Esophagus muscularis mucosa (tissue), 4 donors: ENCODE measurements at regions not wholly inside any gene's neighbourhood (a gene's known extent, or its start where the extent isn't known, plus 50 kb on each side); places are given as distances from the start of the nearest gene placed in this dataset.

Experiments
- DNase-seq: peaks from one replicate; pipeline ENCODE4 v3.0.0-alpha.2; 2017; ENCODE audit errors: extremely low spot score
- H3K27ac ChIP-seq, 4 donors: fragments of 200-600 bp; sonication (generic); replicated peaks in 1 of 4; 1 replicate in 3 of 4; 2 replicates in 1 of 4; pipeline ENCODE4 v1.5.1; 2016 to 2019; ENCODE audit warnings: mild to moderate bottlenecking in 1 of 4
- H3K27me3 ChIP-seq, 4 donors: fragments of 200-600 bp; sonication (generic); one replicate each; pipeline versions ENCODE4 v1.5.1 to v1.6.0; 2016 to 2019
- H3K36me3 ChIP-seq, 4 donors: fragments of 200-600 bp; sonication (generic); one replicate each; pipeline ENCODE4 v1.5.1; 2016 to 2019
- H3K4me1 ChIP-seq, 4 donors: fragments of 200-600 bp; sonication (generic); one replicate each; pipeline ENCODE4 v1.5.1; 2016 to 2019
- H3K4me3 ChIP-seq, 4 donors: fragments of 200-600 bp; sonication (generic); 1 replicate in 2 of 4; 2 replicates in 2 of 4; pipeline ENCODE4 v1.5.1; 2016 to 2019; ENCODE audit warnings: mild to moderate bottlenecking in 4 of 4, moderate library complexity in 1 of 4
- H3K9me3 ChIP-seq, 4 donors: fragments of 200-600 bp; sonication (generic); 1 replicate in 3 of 4; 2 replicates in 1 of 4; pipeline ENCODE4 v1.5.1; 2016 to 2019
- EP300 ChIP-seq: sonication (generic); formaldehyde crosslinking; IDR thresholded peaks from one replicate; pipeline ENCODE4 v1.6.1; 2017; ENCODE audit warnings: antibody characterized with exemption
- POLR2A ChIP-seq: fragments of 450-650 bp; IDR thresholded peaks from one replicate; pipeline ENCODE4 v1.6.1; 2017; ENCODE audit warnings: antibody characterized with exemption, moderate library complexity, mild to moderate bottlenecking, low read depth
- POLR2AphosphoS5 ChIP-seq, 2 donors: sonication (generic); formaldehyde crosslinking; IDR thresholded peaks; one replicate each; pipeline ENCODE4 v1.6.1; 2017; ENCODE audit warnings: antibody characterized with exemption in 2 of 2
- WGBS: methylation state at CpG from one replicate; pipeline ENCODE4 v1.1.5; 2018; 5-methylcytosine and 5-hydroxymethylcytosine counted together
- intact Hi-C: fragments of 100-400 bp; cut with DNase I; formaldehyde crosslinking; loops from one replicate; pipeline ENCODE4 v1.15.1; 2023
- TF ChIP-seq, protein P1 (sequence below), 3 experiments: fragments of 200-600 bp in 2 of 3; fragments of 450-650 bp in 1 of 3; sonication (generic) in 2 of 3; IDR thresholded peaks; one replicate each; pipeline ENCODE4 v1.5.1; 2017 to 2019; ENCODE audit warnings: antibody characterized with exemption in 3 of 3, mild to moderate bottlenecking in 2 of 3, moderate library complexity in 1 of 3

DNA sequence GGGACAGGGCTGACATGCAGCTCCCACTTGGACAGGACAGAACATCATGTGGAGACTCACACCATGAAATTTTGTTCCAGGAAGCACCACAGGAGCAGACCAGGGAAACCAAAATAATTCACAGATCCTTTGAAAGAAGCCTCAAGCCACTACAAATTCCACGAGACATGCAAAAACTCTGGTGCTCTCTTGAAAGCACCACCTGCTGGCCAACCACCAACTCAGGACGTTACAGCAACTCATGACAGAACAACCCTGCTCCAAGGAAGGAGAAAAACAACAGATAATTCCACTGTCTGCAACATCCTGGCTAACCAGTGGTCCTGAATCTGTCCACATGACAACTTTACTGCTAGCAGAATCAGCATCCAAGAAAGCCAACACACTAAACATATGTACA lies 516.0 kb downstream of the SPATA31D1 start:
- Histone ChIP-seq H3K36me3 (no peaks in the 10 kb centered on the region), H3K4me3 (no peak overlapping the region), H3K27me3 (no peaks in the 10 kb centered on the region), H3K4me1 (peaks cover 0 to under 1% (median 0%) of the 10 kb centered on the region in 4 donors), H3K9me3 (peaks cover 0 to 9% (median 6%) of the 10 kb centered on the region in 4 donors), H3K27ac (no peak overlapping the region)
- DNase-seq = no peak
- TF ChIP-seq POLR2A = no peak
- TF ChIP-seq EP300 = no peak
- TF ChIP-seq, protein P1, sequence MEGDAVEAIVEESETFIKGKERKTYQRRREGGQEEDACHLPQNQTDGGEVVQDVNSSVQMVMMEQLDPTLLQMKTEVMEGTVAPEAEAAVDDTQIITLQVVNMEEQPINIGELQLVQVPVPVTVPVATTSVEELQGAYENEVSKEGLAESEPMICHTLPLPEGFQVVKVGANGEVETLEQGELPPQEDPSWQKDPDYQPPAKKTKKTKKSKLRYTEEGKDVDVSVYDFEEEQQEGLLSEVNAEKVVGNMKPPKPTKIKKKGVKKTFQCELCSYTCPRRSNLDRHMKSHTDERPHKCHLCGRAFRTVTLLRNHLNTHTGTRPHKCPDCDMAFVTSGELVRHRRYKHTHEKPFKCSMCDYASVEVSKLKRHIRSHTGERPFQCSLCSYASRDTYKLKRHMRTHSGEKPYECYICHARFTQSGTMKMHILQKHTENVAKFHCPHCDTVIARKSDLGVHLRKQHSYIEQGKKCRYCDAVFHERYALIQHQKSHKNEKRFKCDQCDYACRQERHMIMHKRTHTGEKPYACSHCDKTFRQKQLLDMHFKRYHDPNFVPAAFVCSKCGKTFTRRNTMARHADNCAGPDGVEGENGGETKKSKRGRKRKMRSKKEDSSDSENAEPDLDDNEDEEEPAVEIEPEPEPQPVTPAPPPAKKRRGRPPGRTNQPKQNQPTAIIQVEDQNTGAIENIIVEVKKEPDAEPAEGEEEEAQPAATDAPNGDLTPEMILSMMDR (IDR thresholded peaks at IDR 0.05) = no peak
- TF ChIP-seq POLR2AphosphoS5 (IDR thresholded peaks at IDR 0.05) = no peak
- 88% methylated on average over 2 of the region's 2 CpGs for WGBS
- intact Hi-C loops = no loop called here

DNA sequence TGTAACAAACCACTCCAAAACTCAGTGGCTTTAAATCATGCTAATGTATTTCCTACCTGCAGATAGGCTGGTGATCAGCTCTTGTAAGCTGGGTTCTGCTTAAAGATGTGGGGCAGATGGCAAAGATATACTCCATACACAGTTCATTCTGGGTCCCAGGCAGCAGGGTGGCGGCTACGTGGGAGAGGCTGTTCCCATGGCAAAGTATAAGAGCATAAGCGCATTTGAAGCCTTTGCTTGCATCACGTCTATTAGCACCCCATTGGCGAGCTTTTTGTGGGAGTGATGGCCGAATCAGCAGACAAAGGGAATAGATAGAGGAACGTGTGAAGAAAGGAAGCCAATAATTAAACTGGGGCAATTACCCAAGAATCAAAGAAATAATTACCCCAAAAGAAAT lies 523.1 kb downstream of the SPATA31D1 start:
- H3K4me1 ChIP-seq = peaks cover 18 to 35% (median 25%) of the 10 kb centered on the region in 4 donors
- H3K27me3 ChIP-seq = no peaks in the 10 kb centered on the region
- TF ChIP-seq, protein P1 (IDR thresholded peaks at IDR 0.05) = no peak
- no peak overlapping the region for H3K27ac ChIP-seq
- intact Hi-C loops = no loop called here
- H3K36me3 ChIP-seq = no peaks in the 10 kb centered on the region
- WGBS = 97% methylated on average over 7 of the region's 7 CpGs
- no peaks in the 10 kb centered on the region for H3K9me3 ChIP-seq
- H3K4me3 ChIP-seq = no peak overlapping the region
- no peak for DNase-seq

DNA sequence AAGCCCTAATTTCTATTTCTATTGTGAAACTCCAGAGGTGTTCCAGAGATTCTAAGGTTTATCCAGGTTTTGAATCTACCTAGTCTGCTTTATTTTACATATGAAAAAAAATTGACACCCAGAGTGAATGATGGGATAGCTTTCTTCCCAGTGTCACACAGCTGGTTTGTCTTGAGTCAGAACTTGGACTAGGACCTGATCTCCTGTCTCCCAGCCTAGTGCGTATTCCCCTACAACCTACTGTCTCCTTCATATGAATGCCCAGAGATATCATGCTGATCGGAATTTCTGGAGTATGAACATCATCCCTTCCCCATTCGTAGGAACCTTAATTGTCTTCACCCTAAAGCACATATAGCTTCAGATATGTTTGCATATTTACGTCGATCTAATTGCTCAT lies 524.2 kb downstream of the SPATA31D1 start:
- H3K36me3 ChIP-seq = no peaks in the 10 kb centered on the region
- TF ChIP-seq POLR2A = no peak
- peaks cover 18 to 35% (median 25%) of the 10 kb centered on the region in 4 donors for H3K4me1 ChIP-seq
- no peaks in the 10 kb centered on the region for H3K27me3 ChIP-seq
- WGBS = 78% methylated on average over 5 of the region's 5 CpGs
- H3K27ac ChIP-seq = peak overlapping the region; percentile 47 to 76 (median 51)
- no peaks in the 10 kb centered on the region for H3K9me3 ChIP-seq
- intact Hi-C loops = no loop called here
- no peak for DNase-seq
- no peak overlapping the region for H3K4me3 ChIP-seq

DNA sequence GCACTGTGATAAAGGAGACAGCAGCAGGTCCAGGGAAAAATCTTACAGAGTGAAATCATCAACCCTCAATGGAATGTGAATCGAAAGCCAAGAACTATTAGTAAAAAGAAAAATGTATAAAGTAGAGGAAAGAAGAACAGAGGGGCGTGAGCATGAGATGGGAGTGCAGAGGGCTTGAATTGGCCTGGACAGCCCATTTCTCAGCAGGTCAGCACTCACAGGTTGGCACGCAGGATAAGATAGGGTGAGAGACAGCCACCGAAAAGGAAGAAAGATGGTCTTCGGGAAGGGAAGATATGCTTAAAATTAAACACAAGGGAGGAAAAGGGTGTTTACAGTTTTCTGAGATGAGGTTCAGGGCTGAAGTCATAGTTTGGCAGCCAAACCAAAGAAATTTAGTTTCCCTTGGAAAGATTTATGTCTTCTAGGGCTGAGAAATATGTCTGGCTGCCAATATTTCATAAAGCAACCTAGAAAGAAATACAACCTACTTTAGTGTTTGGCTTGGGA lies 524.7 kb downstream of the SPATA31D1 start:
- H3K4me3 ChIP-seq = peak overlapping the region in 3 of 4 donors; percentile 10 to 28 (median 18)
- H3K9me3 ChIP-seq = no peaks in the 10 kb centered on the region
- H3K27ac ChIP-seq = peak overlapping the region; percentile 47 to 76 (median 51)
- no peak for DNase-seq
- no peak for TF ChIP-seq EP300
- TF ChIP-seq POLR2A = no peak
- TF ChIP-seq, protein P1 (IDR thresholded peaks at IDR 0.05) = no peak
- no peak for TF ChIP-seq POLR2AphosphoS5 (IDR thresholded peaks at IDR 0.05)
- H3K36me3 ChIP-seq = no peaks in the 10 kb centered on the region
- H3K4me1 ChIP-seq = peaks cover 18 to 35% (median 25%) of the 10 kb centered on the region in 4 donors
- H3K27me3 ChIP-seq = no peaks in the 10 kb centered on the region
- 24% methylated on average over 5 of the region's 5 CpGs for WGBS
- intact Hi-C loops = no loop called here

DNA sequence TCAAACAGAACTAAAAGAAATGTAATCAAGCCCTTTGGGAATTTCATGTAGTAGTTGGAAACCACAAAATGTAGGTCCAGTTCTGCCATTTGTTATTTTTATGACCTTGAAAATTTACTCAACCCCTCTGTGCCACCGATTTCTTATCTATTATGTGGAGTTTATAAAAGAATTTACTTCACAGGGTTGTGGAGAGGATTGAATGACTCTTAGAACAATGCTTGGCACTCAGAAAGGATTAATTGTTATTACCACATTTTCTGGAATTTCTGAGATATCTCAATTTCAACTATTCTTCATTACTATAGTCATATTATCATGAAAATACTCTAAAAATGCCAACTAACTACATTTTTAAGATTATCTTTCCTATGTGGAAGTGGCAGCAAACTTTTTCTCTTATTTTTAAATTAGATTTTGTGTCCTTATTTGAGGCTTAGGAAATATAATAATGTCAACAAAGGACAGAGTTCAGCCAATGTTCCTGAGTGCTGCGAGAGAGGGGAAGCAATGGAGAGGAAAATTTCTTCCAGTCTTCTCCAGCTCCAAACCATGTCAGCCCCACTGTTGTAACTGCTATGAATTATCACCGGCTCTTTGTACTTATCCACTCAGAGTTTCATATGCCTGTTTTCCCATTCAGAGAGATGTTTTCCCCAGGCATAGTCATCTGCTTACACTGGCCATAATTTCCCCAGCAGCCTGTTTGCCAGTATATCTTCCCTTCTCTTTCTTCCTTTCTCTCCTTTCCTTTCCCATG lies 525.6 kb downstream of the SPATA31D1 start:
- DNase-seq = no peak
- H3K27me3 ChIP-seq = no peaks in the 10 kb centered on the region
- no peaks in the 10 kb centered on the region for H3K36me3 ChIP-seq
- 50% methylated on average over 3 of the region's 3 CpGs for WGBS
- intact Hi-C loops = no loop called here
- no peak overlapping the region for H3K4me3 ChIP-seq
- TF ChIP-seq, protein P1 (IDR thresholded peaks at IDR 0.05) = no peak
- no peak for TF ChIP-seq POLR2A
- TF ChIP-seq EP300 = no peak
- no peak for TF ChIP-seq POLR2AphosphoS5 (IDR thresholded peaks at IDR 0.05)
- H3K4me1 ChIP-seq = peaks cover 18 to 35% (median 25%) of the 10 kb centered on the region in 4 donors
- no peaks in the 10 kb centered on the region for H3K9me3 ChIP-seq
- peak overlapping the region in 3 of 4 donors; percentile 49 to 76 (median 53) for H3K27ac ChIP-seq
